ENCODE measurements at regions not wholly inside any gene's neighbourhood (a gene's known extent, or its start where the extent isn't known, plus 50 kb on each side); places are given as distances from the start of the nearest gene placed in this dataset.

DNA sequence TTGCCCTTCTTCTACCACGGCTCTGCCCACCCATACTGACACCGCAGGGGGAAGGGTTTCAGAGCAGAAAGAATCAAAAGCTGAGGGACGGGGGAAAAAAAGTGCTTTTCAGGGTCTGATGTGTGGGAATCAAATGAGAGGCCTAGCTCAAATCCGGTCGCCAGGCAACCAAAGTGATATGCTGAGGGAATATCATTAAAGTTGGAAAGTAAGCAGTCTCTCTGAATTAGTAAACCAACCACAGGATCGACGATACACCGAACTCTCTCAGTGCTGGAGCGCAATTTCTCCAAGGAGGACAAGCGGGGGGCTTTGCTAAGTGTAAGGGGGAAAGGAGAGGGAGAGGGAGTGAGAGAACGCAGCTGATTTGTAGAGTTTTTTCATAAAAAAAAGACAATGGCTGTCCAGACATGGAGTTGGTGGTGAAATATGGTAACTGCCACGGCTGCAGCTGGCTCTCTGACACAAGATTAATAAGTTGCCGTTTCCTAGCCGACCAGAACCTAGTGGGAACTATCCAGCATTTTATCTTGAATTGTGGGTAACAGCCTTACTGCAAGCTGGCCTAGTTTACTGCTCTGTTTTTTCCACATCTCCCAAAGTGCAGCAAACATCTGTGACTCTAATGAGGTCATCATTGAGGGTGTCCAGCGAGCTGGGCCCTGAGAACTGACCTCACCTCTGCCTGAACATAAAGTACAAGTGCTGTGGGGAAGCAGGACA is 530.2 kb downstream of the SOX2 start:
- TF ChIP-seq, protein P1, sequence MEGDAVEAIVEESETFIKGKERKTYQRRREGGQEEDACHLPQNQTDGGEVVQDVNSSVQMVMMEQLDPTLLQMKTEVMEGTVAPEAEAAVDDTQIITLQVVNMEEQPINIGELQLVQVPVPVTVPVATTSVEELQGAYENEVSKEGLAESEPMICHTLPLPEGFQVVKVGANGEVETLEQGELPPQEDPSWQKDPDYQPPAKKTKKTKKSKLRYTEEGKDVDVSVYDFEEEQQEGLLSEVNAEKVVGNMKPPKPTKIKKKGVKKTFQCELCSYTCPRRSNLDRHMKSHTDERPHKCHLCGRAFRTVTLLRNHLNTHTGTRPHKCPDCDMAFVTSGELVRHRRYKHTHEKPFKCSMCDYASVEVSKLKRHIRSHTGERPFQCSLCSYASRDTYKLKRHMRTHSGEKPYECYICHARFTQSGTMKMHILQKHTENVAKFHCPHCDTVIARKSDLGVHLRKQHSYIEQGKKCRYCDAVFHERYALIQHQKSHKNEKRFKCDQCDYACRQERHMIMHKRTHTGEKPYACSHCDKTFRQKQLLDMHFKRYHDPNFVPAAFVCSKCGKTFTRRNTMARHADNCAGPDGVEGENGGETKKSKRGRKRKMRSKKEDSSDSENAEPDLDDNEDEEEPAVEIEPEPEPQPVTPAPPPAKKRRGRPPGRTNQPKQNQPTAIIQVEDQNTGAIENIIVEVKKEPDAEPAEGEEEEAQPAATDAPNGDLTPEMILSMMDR (conservative IDR thresholded peaks at IDR 0.05) = no peak
- no peak for TF ChIP-seq EZH2 (IDR thresholded peaks at IDR 0.05; ENCODE audit: low read depth)

Data from PC-9 (cell line).